ENCODE measurements at regions not wholly inside any gene's neighbourhood (a gene's known extent, or its start where the extent isn't known, plus 50 kb on each side); places are given as distances from the start of the nearest gene placed in this dataset.

DNA sequence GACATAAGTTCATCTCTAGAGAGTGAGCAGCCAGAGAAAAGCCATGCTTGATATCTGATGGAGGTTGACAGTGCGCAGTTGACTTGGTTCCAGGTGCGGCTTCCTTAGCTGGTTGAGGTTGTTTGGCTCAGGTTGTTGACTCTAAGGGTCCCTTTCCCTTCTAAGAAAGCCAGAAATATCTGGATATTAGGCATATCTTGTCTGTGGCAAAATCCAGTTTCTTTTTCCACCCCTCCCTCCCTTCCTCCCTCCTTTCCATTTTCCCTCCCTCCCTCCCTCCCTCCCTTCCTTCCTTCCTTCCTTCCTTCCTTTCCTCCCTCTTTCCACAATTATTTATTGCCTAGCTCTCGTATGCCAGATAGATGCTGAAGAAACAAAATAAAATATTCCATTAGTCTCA lies 82.6 kb upstream of the TNP1 start:
- H3K9me3 Mint-ChIP-seq, result peaks cover 0 to 5% (median 2%) of the 10 kb centered on the region in 7 donors
- Histone ChIP-seq H3K27ac (ENCODE audit: low read depth in 1 of 2, low read length in 2 of 2) (no peak overlapping the region), H3K4me1 (ENCODE audit: control insufficient read depth in 1 of 2, insufficient read depth in 2 of 2, low read length in 2 of 2) (no peaks in the 10 kb centered on the region), H3K9ac (ENCODE audit: insufficient read depth, low read length, poor library complexity, severe bottlenecking) (no peak overlapping the region), H3K4me3 (replicated peaks in 1 of 3; ENCODE audit: low read depth in 2 of 3, low read length in 3 of 3) (no peak overlapping the region), H4K20me1 (ENCODE audit: insufficient read depth, low read length) (no peaks in the 10 kb centered on the region), H3K4me2 (replicated peaks; ENCODE audit: extremely low read depth, low read length, poor library complexity, severe bottlenecking) (no peak overlapping the region), H3K79me2 (ENCODE audit: insufficient read depth, low read length) (no peaks in the 10 kb centered on the region), H2AFZ (ENCODE audit: insufficient read depth, low read depth, low read length, poor library complexity, severe bottlenecking) (no peak overlapping the region), H3K27me3 (ENCODE audit: control insufficient read depth in 2 of 2, insufficient read depth in 2 of 2, low read length in 2 of 2) (no peaks in the 10 kb centered on the region), H3K9me3 (replicated peaks in 1 of 2; ENCODE audit: control insufficient read depth in 1 of 2, insufficient read depth in 1 of 2, low read length in 2 of 2) (no peaks in the 10 kb centered on the region), H3K36me3 (replicated peaks in 1 of 2; ENCODE audit: control insufficient read depth in 1 of 2, insufficient read depth in 2 of 2, low read length in 2 of 2) (no peaks in the 10 kb centered on the region)
- no peak for DNase-seq
- no peak overlapping the region for H3K27ac Mint-ChIP-seq
- H3K4me3 Mint-ChIP-seq, result no peak overlapping the region
- TF ChIP-seq, protein P1, sequence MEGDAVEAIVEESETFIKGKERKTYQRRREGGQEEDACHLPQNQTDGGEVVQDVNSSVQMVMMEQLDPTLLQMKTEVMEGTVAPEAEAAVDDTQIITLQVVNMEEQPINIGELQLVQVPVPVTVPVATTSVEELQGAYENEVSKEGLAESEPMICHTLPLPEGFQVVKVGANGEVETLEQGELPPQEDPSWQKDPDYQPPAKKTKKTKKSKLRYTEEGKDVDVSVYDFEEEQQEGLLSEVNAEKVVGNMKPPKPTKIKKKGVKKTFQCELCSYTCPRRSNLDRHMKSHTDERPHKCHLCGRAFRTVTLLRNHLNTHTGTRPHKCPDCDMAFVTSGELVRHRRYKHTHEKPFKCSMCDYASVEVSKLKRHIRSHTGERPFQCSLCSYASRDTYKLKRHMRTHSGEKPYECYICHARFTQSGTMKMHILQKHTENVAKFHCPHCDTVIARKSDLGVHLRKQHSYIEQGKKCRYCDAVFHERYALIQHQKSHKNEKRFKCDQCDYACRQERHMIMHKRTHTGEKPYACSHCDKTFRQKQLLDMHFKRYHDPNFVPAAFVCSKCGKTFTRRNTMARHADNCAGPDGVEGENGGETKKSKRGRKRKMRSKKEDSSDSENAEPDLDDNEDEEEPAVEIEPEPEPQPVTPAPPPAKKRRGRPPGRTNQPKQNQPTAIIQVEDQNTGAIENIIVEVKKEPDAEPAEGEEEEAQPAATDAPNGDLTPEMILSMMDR (IDR thresholded peaks at IDR 0.05), result no peak
- no peaks in the 10 kb centered on the region for H3K36me3 Mint-ChIP-seq
- intact Hi-C loops (cut with micrococcal nuclease), result no loop called here
- H3K4me1 Mint-ChIP-seq, result no peaks in the 10 kb centered on the region
- peaks cover 1 to 6% (median 4%) of the 10 kb centered on the region in 3 donors for H3K27me3 Mint-ChIP-seq (ENCODE audit: low read depth in 3 of 3)
- 100% methylated on average over 2 of the region's 3 CpGs for WGBS (ENCODE audit: insufficient coverage)

DNA sequence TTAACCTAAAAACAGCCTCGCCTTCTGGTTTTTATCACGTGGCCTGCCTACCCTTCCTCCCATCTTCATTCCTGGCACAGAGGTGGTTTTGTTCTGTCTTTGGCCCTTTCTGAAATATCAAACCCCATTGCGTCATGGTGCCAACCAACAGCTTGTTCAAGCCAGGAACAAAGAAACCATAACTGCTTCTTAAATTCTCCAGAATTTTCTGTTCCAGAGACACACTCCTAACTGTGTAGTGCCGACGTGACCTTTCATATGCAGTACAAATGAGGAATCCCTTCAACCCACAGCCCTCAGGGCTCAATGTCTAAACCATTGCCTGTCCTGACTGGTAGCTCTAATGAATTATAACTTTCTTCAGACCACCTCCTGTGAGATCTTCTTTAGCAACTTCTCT lies 82.2 kb upstream of the TNP1 start:
- no peaks in the 10 kb centered on the region for H3K9me3 ChIP-seq (replicated peaks in 1 of 2; ENCODE audit: control insufficient read depth in 1 of 2, insufficient read depth in 1 of 2, low read length in 2 of 2)
- no peaks in the 10 kb centered on the region for H3K79me2 ChIP-seq (ENCODE audit: insufficient read depth, low read length)
- no peaks in the 10 kb centered on the region for H3K4me1 Mint-ChIP-seq
- H3K27ac Mint-ChIP-seq, result no peak overlapping the region
- WGBS (ENCODE audit: insufficient coverage), result 94% methylated on average over 4 of the region's 5 CpGs
- H3K4me2 ChIP-seq (replicated peaks; ENCODE audit: extremely low read depth, low read length, poor library complexity, severe bottlenecking), result no peak overlapping the region
- H3K36me3 ChIP-seq (replicated peaks in 1 of 2; ENCODE audit: control insufficient read depth in 1 of 2, insufficient read depth in 2 of 2, low read length in 2 of 2), result no peaks in the 10 kb centered on the region
- H3K4me3 ChIP-seq (replicated peaks in 1 of 3; ENCODE audit: low read depth in 2 of 3, low read length in 3 of 3), result no peak overlapping the region
- no peaks in the 10 kb centered on the region for H3K4me1 ChIP-seq (ENCODE audit: control insufficient read depth in 1 of 2, insufficient read depth in 2 of 2, low read length in 2 of 2)
- H3K9me3 Mint-ChIP-seq, result peaks cover 0 to 6% (median 2%) of the 10 kb centered on the region in 7 donors
- no peaks in the 10 kb centered on the region for H3K36me3 Mint-ChIP-seq
- H3K27me3 Mint-ChIP-seq (ENCODE audit: low read depth in 3 of 3), result peaks cover 1 to 6% (median 4%) of the 10 kb centered on the region in 3 donors
- DNase-seq, result no peak
- no peaks in the 10 kb centered on the region for H4K20me1 ChIP-seq (ENCODE audit: insufficient read depth, low read length)
- TF ChIP-seq, protein P1 (IDR thresholded peaks at IDR 0.05), result no peak
- H3K27me3 ChIP-seq (ENCODE audit: control insufficient read depth in 2 of 2, insufficient read depth in 2 of 2, low read length in 2 of 2), result no peaks in the 10 kb centered on the region
- H3K27ac ChIP-seq (ENCODE audit: low read depth in 1 of 2, low read length in 2 of 2), result no peak overlapping the region
- intact Hi-C loops (cut with micrococcal nuclease), result no loop called here
- H3K4me3 Mint-ChIP-seq, result no peak overlapping the region
- no peak overlapping the region for H3K9ac ChIP-seq (ENCODE audit: insufficient read depth, low read length, poor library complexity, severe bottlenecking)
- H2AFZ ChIP-seq (ENCODE audit: insufficient read depth, low read depth, low read length, poor library complexity, severe bottlenecking), result no peak overlapping the region

All from CD14-positive monocyte (primary cell).